GM18858 (cell line): ENCODE measurements at regions not wholly inside any gene's neighbourhood (a gene's known extent, or its start where the extent isn't known, plus 50 kb on each side); places are given as distances from the start of the nearest gene placed in this dataset.
"Not testable (repeated sequence)": the region's sequence is repeated elsewhere in the genome, so short reads cannot be mapped to it uniquely, and the experiment has no call there.

Experiments
- ATAC-seq: cut with Tn5 transposase; IDR thresholded peaks from one replicate; pipeline ENCODE4 v1.9.1; 2021; ENCODE audit not compliant: unreplicated experiment

DNA sequence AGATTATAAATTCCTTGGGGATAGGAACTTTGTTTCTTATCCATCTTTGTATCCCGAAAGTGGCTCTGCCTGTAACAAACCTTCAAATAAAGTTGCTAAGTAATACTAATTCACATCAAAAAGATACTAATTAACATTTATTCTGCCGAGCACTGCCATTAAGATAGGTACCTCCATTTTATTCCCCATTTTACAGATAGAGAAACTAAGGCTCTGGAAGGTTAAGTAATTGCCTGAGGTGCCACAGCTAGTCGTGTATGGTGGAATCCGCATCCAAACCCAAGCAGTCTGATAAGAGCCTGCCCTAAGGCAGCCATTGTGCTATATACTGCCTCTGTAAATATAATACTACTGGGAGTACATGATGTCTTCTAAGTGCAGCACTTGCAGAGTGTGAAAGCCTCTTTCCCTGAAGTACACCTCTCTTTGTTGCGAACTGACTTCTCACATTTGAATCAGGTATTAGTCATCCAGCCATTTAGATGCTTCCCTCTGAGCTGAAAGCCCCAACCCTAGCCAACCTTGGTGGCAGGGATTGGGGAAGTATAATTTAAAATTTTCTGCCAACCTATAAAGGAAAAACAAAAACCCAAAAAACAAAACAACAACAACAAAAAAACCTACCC is 78.5 kb upstream of the CHD2 start:
- ATAC-seq, result no peak

DNA sequence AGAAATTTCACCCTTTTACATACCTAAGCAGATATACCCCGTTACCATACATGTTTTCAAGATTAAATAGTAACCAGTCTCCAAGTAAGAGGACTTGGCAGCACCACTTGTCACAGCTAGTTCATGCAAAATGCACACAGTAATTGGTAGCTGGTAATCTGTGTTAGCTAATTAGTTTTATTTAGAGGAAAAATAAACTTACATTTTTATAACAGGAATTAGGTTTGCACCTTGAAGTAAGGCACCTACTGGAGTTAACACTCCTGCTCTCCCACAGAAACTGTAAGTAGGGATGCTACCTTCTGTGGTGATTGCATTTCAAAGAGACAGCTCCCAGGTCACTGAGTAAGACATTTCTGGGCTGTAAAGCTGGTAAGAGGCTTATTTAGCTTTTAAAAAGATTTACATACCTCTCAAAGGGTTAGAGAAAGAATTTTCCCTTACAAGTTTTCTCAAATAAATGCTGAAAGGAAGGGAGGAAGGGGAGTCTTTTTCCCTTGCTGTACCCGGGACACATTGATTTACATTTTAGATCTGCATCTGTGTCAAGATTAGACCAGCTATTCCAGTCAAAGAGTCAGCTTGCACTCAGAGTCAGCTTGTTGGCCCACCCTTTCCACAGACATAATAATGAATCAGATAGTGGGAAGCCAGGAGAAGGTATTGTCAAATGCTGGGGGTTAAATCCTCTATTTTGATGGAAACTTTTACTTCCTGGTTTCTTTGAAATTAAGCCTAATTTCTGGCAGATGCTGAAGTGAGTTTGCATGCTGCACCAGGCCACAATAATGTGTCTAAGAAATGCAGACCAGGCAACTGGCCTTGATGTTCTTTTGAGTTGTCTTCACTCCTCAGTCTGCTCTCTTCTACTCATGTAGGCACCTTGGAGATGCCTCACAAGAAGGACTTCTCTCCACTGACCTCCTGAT is 77.6 kb upstream of the CHD2 start:
- ATAC-seq, result no peak

DNA sequence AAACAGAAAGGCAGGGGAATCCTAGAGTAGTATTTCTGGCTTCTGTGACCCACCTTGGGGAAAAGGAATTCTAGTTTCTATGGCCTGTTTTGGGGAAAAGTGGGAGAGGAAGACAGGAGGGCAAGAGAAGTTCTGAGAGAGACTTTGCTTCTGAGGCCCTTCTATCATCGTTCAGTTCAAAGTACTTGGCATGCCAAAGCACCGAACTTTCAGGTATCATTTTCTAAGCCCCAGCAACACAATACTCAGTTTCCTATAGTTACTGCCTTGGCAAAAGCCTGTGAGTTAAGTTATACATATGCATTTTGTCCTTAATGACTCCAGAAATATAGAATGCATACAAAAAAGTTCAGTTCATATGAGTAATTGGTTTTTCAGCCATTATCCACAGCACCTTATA is 74.1 kb upstream of the CHD2 start:
- ATAC-seq, result no peak

DNA sequence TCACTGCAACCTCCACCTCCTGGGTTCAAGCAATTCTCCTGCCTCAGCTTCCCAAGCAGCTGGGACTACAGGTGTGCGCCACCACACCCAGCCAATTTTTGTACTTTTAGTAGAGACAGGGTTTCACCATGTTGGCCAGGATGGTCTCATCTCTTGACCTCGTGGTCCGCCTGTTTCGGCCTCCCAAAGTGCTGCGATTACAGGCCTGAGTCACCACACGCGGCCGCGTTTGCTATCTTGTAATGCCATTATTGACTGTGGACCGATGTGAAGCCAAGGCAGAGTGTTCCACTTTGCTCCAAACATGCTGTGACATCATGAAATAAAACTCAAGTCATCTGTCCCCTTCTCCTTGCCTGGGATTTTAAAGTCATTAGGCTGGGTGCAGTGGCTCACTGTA is 72.1 kb upstream of the CHD2 start:
- not testable (repeated sequence) for ATAC-seq

DNA sequence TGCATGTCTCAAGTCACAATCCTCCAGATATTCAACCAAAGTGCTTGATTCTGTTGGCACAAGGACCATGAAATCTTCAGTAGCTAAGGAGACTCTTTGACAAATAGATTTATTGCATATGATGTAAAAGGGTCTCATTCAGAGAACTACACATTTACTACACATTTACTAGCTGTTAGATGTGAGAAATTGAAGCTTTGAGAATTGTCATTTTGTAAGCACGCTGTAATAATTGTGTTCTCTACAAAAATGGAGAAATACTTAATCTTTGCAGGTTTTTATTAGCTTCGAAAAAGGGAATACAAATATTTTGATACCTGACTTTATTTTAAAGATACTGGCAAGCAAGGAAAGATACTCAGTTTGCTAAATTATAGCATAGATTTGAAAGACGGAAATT is 70.2 kb upstream of the CHD2 start:
- no peak for ATAC-seq

DNA sequence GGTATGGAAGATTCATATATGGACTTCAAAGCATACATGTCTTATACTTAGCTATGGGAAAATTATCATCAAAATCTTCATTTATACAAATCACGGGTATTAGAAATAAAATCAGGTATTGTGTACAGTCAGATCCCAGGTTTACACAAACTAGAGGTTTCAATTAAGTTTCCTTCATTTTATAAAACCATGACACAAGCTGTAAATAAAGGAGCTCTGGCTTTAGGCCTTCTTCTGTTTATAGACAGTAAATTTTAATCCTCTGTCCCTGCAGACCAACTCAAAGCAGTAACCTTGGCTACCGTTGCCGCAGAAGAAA is 68.8 kb upstream of the CHD2 start:
- ATAC-seq, result no peak

DNA sequence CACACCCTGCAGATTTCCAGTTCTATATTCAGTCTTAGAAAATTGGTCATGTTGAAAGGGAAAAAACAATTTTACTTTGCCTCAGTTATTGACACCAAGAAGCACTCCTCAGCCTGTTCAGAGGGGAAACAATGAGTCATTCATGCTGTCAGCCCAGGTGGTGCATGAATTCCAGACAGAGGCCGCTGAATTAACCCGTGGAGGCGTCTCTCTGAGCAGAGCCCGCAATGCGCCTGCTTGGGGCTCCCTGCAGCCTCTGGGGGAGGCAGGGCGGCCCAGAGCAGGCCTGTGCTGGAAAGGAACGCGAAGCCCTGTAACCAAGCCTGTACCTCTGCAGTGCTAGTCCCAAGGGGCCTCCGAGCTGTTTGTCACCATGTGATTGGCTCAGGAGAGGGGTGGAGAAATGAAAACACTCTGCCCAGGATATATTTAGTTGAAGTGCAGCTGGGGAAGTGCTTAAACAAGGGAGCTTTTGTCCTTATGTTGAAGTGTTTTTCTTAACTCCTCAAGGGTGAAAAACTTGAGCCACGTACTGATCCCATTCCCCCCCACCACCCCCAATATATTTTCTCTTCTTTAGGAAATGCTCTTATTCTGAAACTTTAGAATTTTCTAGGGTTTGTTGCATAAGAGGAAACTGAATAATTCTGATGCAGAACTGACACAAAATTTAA is 68.3 kb upstream of the CHD2 start:
- peak; percentile 93 for ATAC-seq

DNA sequence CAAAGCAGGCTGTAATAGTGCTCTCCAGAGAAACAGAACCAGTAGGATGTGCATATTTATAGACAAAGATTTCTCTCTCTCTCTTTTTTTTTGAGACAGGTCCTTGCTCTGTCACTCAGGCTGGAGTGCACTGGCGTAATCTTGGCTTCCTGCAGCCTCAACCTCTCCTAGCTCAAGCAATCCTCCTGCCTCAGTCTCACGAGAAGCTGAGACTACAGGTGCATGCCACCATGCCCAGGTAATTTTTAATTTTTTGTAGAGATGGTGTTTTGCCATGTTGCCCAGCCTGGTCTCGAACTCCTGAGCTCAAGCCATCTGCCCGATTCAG is 67.1 kb upstream of the CHD2 start:
- no peak for ATAC-seq

DNA sequence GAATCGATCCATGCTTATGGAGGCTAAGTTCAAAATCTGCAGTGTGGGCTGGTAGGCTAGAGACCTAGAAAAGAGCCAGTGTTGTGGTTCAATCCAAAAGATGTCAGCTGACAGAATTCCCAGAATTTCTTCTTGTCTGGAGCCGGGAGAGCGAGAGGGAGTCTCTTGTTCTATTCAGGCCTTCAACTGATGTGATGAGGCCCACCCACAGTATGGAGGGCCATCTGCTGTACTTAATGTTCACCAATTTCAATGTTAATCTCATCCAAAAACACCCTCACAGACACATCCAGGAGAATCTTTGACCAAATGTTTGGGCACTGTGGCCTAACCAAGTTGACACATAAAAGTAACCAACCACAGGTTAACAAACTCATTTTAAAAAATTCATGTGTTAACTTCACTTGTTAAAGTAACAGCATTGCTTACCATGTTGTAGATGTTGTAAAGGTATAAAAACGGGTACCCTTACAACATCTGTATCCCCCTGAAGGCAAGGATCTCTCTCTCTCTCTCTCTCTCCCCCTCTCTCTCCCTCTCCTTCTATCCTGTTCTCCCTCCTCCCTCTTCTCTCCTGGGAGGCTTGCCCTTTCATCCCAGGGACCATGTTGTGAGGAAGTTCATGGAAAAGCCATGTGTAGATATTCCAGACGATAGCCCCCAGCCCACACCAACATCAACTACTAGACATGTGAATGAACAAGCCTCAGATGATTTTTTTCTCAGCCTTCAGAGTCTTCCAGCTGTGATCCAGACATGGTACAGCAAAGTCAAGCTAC is 66.4 kb upstream of the CHD2 start:
- ATAC-seq, result no peak

DNA sequence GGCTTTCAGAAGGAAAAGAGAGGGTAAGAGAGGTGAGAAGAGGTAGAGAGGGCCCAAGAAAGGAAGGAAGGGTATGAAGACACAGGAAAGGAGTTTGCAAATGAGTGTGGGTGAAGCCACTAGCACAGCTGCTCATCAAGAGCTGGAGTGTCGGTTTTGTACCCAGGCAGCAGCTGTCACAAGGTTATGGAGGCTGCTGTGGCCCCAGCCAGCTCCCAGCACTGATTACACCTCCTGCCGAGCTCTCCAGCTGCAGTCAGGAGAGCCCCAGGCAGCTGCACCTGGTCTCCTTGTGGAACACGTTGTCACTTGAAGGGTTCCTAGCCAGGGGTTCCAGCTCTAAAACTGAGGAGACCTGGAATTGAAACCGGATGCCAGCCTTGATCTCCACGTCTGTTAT is 60.4 kb upstream of the CHD2 start:
- ATAC-seq, result peak; percentile 77

DNA sequence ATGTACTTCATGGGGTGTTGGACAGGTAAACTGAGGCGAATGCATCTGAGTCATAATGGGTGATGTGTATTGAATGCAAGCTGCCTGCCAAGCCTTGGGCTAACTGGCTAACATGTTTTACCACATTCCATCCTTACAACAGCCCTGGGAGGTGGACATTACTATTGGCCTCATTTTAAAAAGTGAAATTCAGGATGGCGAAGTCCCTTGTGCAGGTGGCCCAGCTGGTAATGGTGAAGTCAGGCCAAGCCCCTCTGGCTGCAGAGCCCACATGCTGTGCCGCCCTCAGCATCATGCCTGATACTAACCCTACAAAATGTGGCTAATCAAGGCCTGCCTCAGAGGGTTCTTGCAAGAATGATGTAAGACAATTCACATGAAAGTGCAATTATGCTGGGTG is 60.0 kb upstream of the CHD2 start:
- ATAC-seq, result no peak

DNA sequence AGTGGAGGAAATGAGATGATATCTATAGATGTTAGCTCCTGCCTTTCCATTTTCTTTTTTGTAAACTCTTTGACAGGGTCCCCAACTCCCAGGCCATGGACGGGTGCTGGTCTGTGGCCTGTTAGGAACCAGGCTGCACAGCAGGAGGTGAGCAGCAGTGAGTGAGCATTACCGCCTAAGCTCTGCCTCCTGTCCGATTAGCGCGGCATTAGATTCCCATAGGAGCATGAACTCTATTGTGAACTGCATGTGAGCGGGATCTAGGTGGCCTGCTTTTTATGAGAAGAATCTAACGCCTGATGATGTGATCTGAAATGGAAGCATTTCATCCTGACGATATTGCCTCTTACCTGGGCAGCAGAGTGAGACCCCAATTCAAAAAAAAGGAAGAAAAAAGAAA is 56.8 kb upstream of the CHD2 start:
- no peak for ATAC-seq

DNA sequence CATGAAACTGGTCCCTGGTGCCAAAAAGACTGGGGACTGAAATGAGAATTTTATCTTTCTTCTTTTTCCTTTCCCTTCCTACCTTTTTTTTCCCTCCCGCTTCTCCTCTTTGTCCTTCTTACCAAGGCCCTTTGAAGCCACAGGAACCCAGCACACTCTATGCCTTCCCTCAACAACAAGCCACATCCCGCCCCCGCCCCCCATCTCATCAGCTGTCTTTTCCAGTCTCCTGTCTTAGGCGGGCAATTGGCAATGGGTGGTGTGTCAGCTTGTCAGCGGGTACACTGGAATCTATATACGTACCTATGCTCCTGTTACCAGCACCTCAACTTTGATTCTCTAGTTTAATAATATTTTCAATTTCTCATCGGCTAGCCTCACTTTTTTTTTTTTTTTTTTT is 56.3 kb upstream of the CHD2 start:
- ATAC-seq, result no peak

DNA sequence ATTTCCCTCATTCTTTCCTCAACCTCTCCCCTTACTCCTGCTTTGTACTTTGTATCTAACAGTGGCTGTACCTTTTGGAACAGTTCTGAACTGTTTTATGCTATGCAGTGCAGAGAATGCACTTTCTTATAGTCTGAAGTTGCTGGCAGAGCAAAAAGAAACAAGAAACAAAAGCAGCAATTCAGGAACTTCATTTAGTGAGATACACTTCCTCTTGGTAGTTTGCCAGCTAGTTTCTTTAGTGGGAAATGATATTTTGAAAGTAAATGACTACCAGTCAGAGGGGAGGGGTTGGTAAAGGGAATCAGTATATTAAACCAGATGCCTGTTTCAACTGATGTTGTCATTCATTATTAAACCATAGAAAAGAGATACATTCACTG is 55.0 kb upstream of the CHD2 start:
- peak; percentile 52 for ATAC-seq

DNA sequence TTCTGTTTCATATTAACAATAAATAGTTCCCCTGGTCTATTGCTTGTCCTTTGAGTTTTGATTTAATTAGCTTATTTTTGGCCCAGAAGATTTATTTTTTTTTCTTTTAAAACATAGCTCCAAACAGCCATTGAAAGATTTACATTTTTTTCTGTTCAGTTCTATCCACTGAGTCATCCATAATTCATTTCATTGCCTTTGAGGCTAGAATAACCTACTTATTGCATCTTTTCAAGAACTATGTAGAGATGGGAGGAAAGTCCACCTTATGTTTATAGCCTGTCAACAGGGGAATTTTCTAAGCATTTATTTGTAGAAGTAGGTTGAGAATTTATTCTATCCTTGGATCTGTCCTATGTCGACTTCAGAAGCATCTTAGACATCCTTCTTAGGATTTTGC is 53.4 kb upstream of the CHD2 start:
- no peak for ATAC-seq

DNA sequence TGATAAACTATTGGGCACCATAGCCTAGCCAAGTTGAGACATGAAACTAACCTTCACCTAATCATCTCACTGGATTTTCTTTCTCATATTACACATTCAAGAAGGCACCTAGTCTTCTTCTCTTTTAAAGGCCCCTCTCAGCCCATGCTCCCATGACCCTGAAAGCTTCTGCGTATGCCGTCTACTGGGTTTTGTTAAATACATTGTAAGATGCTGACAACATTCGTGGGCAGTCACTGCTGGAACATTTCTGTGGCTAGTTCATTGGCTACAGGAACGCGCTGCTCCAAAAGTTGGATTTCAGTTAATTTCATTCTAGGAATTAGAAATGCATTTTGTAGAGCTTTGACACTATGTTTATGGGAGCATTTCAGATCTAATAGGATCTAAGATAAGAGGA is 52.3 kb upstream of the CHD2 start:
- no peak for ATAC-seq

DNA sequence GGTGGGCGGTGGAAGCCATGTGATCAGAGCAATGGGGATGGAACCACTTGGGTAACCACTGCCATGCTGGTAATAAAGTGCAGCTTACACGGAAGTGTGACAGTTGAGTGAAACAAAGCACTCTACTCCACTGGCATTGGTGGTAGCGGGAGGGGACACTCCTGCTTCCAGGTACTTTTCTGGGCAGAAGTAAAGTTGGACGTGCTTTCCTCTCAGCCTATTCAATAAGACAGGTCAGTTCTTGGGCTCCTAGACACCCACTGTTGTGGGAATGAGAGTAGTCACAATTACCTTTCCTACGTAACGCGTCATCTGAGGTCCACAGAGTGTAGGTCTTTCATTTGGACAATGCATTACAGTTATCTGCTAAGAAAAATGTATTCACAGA is 51.7 kb upstream of the CHD2 start:
- ATAC-seq, result no peak

DNA sequence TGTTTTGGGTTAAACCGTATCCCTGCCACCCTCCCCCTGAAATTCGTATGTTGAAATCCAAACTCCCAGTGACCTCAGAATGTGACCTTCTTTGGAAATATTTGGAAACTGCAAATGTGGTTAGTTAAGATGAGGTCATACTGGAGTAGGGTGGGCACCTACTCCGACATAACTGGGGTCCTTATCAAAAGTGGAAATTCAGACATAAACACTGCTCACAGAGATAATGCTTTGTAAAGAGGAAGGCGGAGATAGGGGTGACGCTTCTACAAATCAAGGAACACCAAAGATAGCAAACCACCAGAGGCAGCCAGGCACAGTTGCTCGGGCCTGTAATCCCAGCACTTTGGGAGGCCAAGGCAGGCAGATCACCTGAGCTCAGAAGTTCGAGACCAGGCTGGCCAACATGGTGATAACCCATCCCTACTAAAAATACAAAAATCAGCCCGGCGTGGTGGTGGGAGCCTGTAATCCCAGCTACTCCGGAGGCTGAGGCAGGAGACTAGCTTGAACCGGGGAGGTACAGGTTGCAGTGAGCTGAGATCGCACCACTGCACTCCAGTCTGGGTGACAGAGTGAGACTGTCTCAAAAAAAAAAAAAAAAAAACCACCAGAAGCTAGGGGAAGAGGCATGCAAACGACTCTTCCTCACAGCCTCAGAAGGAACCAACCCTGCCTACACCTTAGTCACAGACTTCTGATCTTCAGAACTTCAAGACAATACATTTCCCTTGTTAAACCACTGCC is 51.1 kb upstream of the CHD2 start:
- peak; percentile 59 for ATAC-seq

DNA sequence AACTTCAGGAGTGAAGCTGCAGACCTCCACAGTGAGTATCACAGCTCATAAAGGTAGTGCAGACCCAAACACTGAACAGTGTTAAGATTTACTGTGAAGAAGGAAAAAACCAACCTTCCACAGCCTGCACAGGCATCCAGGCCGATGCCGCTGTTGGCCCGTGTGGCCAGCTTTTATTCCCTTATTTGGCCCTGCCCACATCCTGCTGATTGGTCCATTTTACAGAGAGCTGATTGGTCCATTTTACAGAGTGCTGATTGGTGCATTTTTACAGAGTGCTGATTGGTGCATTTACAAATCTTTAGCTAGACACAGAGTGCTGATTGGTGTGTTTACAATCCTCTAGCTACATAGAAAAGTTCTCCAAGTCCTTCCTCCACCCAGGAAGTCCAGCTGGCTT is 49.9 kb upstream of the CHD2 start:
- ATAC-seq, result not testable (repeated sequence)
